ENCODE measurements at regions not wholly inside any gene's neighbourhood (a gene's known extent, or its start where the extent isn't known, plus 50 kb on each side); places are given as distances from the start of the nearest gene placed in this dataset.

DNA sequence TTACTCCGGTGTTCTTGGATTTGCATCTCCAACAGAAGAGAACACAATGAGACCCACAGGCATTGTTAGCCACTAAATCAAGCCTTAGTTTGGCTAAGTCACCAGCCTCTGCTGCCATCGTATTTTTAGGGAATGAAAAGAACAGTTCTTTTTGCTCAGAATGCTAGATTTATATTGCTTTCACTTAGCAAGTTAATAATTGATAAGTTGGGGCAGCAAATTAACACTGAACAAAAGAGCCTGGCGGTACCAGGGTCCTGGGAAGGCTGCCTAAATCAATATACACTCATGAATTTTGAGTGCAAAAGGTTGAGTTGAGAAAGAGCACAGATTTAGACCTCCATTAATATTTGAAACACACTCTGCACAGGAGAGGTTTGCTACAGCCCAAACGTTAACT is 767.7 kb downstream of the TYW1 start:
- TF ChIP-seq, protein P1, sequence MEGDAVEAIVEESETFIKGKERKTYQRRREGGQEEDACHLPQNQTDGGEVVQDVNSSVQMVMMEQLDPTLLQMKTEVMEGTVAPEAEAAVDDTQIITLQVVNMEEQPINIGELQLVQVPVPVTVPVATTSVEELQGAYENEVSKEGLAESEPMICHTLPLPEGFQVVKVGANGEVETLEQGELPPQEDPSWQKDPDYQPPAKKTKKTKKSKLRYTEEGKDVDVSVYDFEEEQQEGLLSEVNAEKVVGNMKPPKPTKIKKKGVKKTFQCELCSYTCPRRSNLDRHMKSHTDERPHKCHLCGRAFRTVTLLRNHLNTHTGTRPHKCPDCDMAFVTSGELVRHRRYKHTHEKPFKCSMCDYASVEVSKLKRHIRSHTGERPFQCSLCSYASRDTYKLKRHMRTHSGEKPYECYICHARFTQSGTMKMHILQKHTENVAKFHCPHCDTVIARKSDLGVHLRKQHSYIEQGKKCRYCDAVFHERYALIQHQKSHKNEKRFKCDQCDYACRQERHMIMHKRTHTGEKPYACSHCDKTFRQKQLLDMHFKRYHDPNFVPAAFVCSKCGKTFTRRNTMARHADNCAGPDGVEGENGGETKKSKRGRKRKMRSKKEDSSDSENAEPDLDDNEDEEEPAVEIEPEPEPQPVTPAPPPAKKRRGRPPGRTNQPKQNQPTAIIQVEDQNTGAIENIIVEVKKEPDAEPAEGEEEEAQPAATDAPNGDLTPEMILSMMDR (IDR thresholded peaks at IDR 0.05) = no peak
- TF ChIP-seq POLR2AphosphoS5 (IDR thresholded peaks at IDR 0.05) (no peak), EP300 (IDR thresholded peaks at IDR 0.05) (no peak)
